Keratinocyte (primary cell): ENCODE measurements at regions not wholly inside any gene's neighbourhood (a gene's known extent, or its start where the extent isn't known, plus 50 kb on each side); places are given as distances from the start of the nearest gene placed in this dataset.

Experiments
- DNase-seq: peaks from one replicate; pipeline ENCODE4 v3.0.0-alpha.2; 2011; ENCODE audit warnings: low read depth, missing footprints, low spot score
- FAIRE-seq: peaks from 2 replicates; lab custom pipeline; 2011; peaks lifted over from hg19 to GRCh38; lab: Jason Lieb, UNC
- H2AFZ ChIP-seq: 2 replicates; pipeline ENCODE4 v1.6.0; 2012; ENCODE audit warnings: low read length, control low read depth, inconsistent platforms; ENCODE audit not compliant: control insufficient read depth
- H3K27ac ChIP-seq: 2 replicates; pipeline ENCODE4 v1.5.1; 2011; ENCODE audit warnings: low read length; ENCODE audit not compliant: control insufficient read depth, insufficient read depth
- H3K27me3 ChIP-seq: 3 replicates; pipeline ENCODE4 v1.6.0; 2011; ENCODE audit warnings: low read length; ENCODE audit not compliant: control insufficient read depth, insufficient read depth; ENCODE audit errors: extremely low read depth
- H3K36me3 ChIP-seq, 2 experiments: 2 replicates in 1 of 2; 3 replicates in 1 of 2; pipeline ENCODE4 v1.5.1; 2011; ENCODE audit warnings: low read length in 2 of 2, mild to moderate bottlenecking in 1 of 2; ENCODE audit not compliant: control insufficient read depth in 2 of 2, insufficient read depth in 2 of 2; ENCODE audit errors: extremely low read depth in 1 of 2
- H3K4me1 ChIP-seq: 3 replicates; pipeline ENCODE4 v1.5.1; 2011; ENCODE audit warnings: low read length; ENCODE audit not compliant: control insufficient read depth, insufficient read depth; ENCODE audit errors: extremely low read depth
- H3K4me2 ChIP-seq: 3 replicates; pipeline ENCODE4 v1.6.0; 2011; ENCODE audit warnings: low read depth, low read length; ENCODE audit not compliant: control insufficient read depth, insufficient read depth; ENCODE audit errors: extremely low read depth
- H3K4me3 ChIP-seq, 3 experiments: fragments of 200-600 bp in 1 of 3; sonication (generic) in 1 of 3; 2 replicates in 2 of 3; 3 replicates in 1 of 3; pipeline ENCODE4 v1.5.1; 2011 to 2016; ENCODE audit warnings: low read length in 3 of 3, mild to moderate bottlenecking in 3 of 3, control low read depth in 2 of 3, inconsistent platforms in 1 of 3, low read depth in 1 of 3, mixed read lengths in 1 of 3, mixed run types in 1 of 3, moderate library complexity in 1 of 3; ENCODE audit not compliant: control insufficient read depth in 2 of 3, insufficient read depth in 2 of 3; ENCODE audit errors: extremely low read depth in 1 of 3
- H3K79me2 ChIP-seq: 2 replicates; pipeline ENCODE4 v1.6.0; 2012; ENCODE audit warnings: low read length; ENCODE audit not compliant: control insufficient read depth, insufficient read depth
- H3K9ac ChIP-seq: 3 replicates; pipeline ENCODE4 v1.6.0; 2011; ENCODE audit warnings: low read length; ENCODE audit not compliant: control insufficient read depth, insufficient read depth; ENCODE audit errors: extremely low read depth
- H3K9me1 ChIP-seq: 3 replicates; pipeline ENCODE4 v1.6.0; 2011; ENCODE audit warnings: low read length; ENCODE audit not compliant: control insufficient read depth, insufficient read depth; ENCODE audit errors: extremely low read depth
- H3K9me3 ChIP-seq: 2 replicates; pipeline ENCODE4 v1.5.1; 2012; ENCODE audit warnings: low read depth, low read length; ENCODE audit not compliant: control insufficient read depth
- H4K20me1 ChIP-seq: 3 replicates; pipeline ENCODE4 v1.6.0; 2011; ENCODE audit warnings: low read length; ENCODE audit not compliant: control insufficient read depth, insufficient read depth; ENCODE audit errors: extremely low read depth
- EZH2 ChIP-seq: IDR thresholded peaks from one replicate; pipeline ENCODE4 v1.6.1; 2012; ENCODE audit warnings: inconsistent platforms, mild to moderate bottlenecking, low read length, moderate library complexity
- dilution Hi-C: fragments of 300-500 bp; cut with MboI; formaldehyde crosslinking; loops from one replicate; pipeline ENCODE4 v1.7.0; 2020; ENCODE audit warnings: low sequenced_read_pairs; ENCODE audit not compliant: extremely low pct_ligation_motif_present
- TF ChIP-seq, protein P1 (sequence below), 3 experiments: IDR thresholded peaks in 1 of 3; conservative IDR thresholded peaks in 1 of 3; optimal IDR thresholded peaks in 1 of 3; 2 replicates in 2 of 3; 3 replicates in 1 of 3; pipeline versions ENCODE3 to v1.5.1; 2011; ENCODE audit warnings: low read length in 3 of 3, mild to moderate bottlenecking in 3 of 3, moderate library complexity in 2 of 3, control low read depth in 1 of 3, inconsistent platforms in 1 of 3; ENCODE audit not compliant: insufficient read depth in 2 of 3; ENCODE audit errors: extremely low read depth in 1 of 3

- no peaks in the 10 kb centered on the region for H3K4me1 ChIP-seq
- TF ChIP-seq, protein P1, sequence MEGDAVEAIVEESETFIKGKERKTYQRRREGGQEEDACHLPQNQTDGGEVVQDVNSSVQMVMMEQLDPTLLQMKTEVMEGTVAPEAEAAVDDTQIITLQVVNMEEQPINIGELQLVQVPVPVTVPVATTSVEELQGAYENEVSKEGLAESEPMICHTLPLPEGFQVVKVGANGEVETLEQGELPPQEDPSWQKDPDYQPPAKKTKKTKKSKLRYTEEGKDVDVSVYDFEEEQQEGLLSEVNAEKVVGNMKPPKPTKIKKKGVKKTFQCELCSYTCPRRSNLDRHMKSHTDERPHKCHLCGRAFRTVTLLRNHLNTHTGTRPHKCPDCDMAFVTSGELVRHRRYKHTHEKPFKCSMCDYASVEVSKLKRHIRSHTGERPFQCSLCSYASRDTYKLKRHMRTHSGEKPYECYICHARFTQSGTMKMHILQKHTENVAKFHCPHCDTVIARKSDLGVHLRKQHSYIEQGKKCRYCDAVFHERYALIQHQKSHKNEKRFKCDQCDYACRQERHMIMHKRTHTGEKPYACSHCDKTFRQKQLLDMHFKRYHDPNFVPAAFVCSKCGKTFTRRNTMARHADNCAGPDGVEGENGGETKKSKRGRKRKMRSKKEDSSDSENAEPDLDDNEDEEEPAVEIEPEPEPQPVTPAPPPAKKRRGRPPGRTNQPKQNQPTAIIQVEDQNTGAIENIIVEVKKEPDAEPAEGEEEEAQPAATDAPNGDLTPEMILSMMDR (optimal IDR thresholded peaks at IDR 0.05 in 1 of 3, IDR thresholded peaks at IDR 0.05 in 1 of 3, conservative IDR thresholded peaks at IDR 0.05 in 1 of 3; ENCODE audit: extremely low read depth in 1 of 3, insufficient read depth in 2 of 3, low read length in 3 of 3), result no peak
- no peak for TF ChIP-seq EZH2
- DNase-seq, result no peak
- H2AFZ ChIP-seq, result no peak overlapping the region
- H3K4me3 ChIP-seq, result no peak overlapping the region
- no peak overlapping the region for H3K9ac ChIP-seq
- H3K4me2 ChIP-seq, result no peak overlapping the region
- dilution Hi-C loops, result no loop called here
- H3K79me2 ChIP-seq, result no peaks in the 10 kb centered on the region
- FAIRE-seq, result no peak
- no peak overlapping the region for H3K27ac ChIP-seq
- H3K9me1 ChIP-seq, result no peaks in the 10 kb centered on the region
- no peaks in the 10 kb centered on the region for H3K36me3 ChIP-seq
- no peaks in the 10 kb centered on the region for H3K27me3 ChIP-seq
- H4K20me1 ChIP-seq, result no peaks in the 10 kb centered on the region
- H3K9me3 ChIP-seq, result no peaks in the 10 kb centered on the region
Measured at GRCh38 chr2:150698016-150698661, 210.7 kb upstream of the RND3 start.

DNA sequence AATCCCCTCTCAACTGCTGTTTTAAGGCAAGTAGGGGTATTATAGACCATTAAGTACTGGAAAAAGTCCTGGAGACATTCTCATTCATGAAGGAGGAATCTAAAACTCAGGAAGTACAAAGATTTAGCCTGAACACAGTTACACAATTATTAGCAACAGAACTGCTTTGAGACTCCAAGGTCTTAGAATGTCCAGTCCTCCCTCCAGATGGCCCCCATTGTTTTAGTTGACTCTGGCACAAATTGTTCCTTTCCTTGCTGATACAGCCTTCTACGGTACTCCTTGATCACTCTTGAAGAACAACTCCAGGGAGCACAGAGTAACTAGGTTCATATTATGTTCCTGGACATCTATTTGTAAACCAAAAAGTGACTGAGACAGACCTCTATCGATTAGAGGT lies 210.1 kb upstream of the RND3 start:
- H4K20me1 ChIP-seq, result no peaks in the 10 kb centered on the region
- H3K4me2 ChIP-seq, result no peak overlapping the region
- H3K36me3 ChIP-seq, result no peaks in the 10 kb centered on the region
- H3K9me1 ChIP-seq, result no peaks in the 10 kb centered on the region
- FAIRE-seq, result no peak
- H3K27ac ChIP-seq, result no peak overlapping the region
- H3K4me3 ChIP-seq, result no peak overlapping the region
- dilution Hi-C loops, result no loop called here
- no peaks in the 10 kb centered on the region for H3K9me3 ChIP-seq
- no peaks in the 10 kb centered on the region for H3K79me2 ChIP-seq
- no peak for TF ChIP-seq EZH2
- no peak overlapping the region for H3K9ac ChIP-seq
- no peaks in the 10 kb centered on the region for H3K27me3 ChIP-seq
- H3K4me1 ChIP-seq, result no peaks in the 10 kb centered on the region
- DNase-seq, result no peak
- no peak overlapping the region for H2AFZ ChIP-seq
